A549 (cell line): ENCODE measurements at regions not wholly inside any gene's neighbourhood (a gene's known extent, or its start where the extent isn't known, plus 50 kb on each side); places are given as distances from the start of the nearest gene placed in this dataset.

ENCODE experiments used
- ATAC-seq, 2 experiments: fragments of 200-7000 bp in 1 of 2; fragments of >200 bp in 1 of 2; cut with Nextera tagmentation in 1 of 2; cut with Tn5 transposase in 1 of 2; 3 replicates each; pipeline versions ENCODE4 v1.8.0 to v1.9.1; 2018 to 2020; ENCODE audit warnings: mild to moderate bottlenecking in 1 of 2, moderate library complexity in 1 of 2
- CTCF ChIA-PET: fragments of 300-600 bp; sonication (Branson Sonifier 250); formaldehyde crosslinking; extraction: SDS; loops from one replicate; lab custom pipeline; 2021; ENCODE audit warnings: antibody characterized with exemption, inconsistent platforms; lab: Yijun Ruan, JAX
- POLR2A ChIA-PET: fragments of 350-600 bp; formaldehyde crosslinking; extraction: SDS; loops from one replicate; lab custom pipeline; 2021; ENCODE audit warnings: antibody characterized with exemption, inconsistent platforms; lab: Yijun Ruan, JAX
- DNase-seq, 2 experiments: peaks; one replicate each; pipeline versions ENCODE4 v3.0.0 to v3.0.0-alpha.2; 2011 to 2016; ENCODE audit warnings: low read depth in 1 of 2, low spot score in 1 of 2
- FAIRE-seq: peaks from 2 replicates; lab custom pipeline; 2011; peaks lifted over from hg19 to GRCh38; lab: Jason Lieb, UNC
- H3K27ac ChIP-seq, 2 experiments: fragments of >200 bp; sonication (Bioruptor Twin); formaldehyde crosslinking; 3 replicates each; pipeline ENCODE4 v1.5.1; 2016 to 2017
- H3K4me1 ChIP-seq: fragments of >200 bp; sonication (Bioruptor Twin); formaldehyde crosslinking; 3 replicates; pipeline ENCODE4 v1.6.1; 2016
- H3K4me2 ChIP-seq: fragments of >200 bp; sonication (Bioruptor Twin); formaldehyde crosslinking; 3 replicates; pipeline ENCODE4 v1.6.1; 2016
- H3K4me3 ChIP-seq: fragments of >200 bp; sonication (Bioruptor Twin); formaldehyde crosslinking; 3 replicates; pipeline ENCODE4 v1.5.1; 2016
- H3K9me3 ChIP-seq: fragments of >200 bp; sonication (Bioruptor Twin); formaldehyde crosslinking; 3 replicates; pipeline ENCODE4 v1.6.1; 2016
- BHLHE40 ChIP-seq: IDR thresholded peaks from 2 replicates; pipeline ENCODE4 v1.6.1; 2012; ENCODE audit warnings: low read depth, low read length, inconsistent platforms
- CBX8 ChIP-seq: fragments of 200-600 bp; sonication (generic); IDR thresholded peaks from 2 replicates; pipeline ENCODE4 v1.6.1; 2016
- CHD4 ChIP-seq: fragments of 200-600 bp; sonication (generic); IDR thresholded peaks from 2 replicates; pipeline ENCODE4 v1.6.1; 2016; ENCODE audit warnings: antibody characterized with exemption, mild to moderate bottlenecking, borderline replicate concordance
- CTCF ChIP-seq: fragments of >200 bp; sonication (Bioruptor Twin); formaldehyde crosslinking; IDR thresholded peaks from 3 replicates; pipeline ENCODE4 v1.5.1; 2016
- E2F6 ChIP-seq: IDR thresholded peaks from 2 replicates; pipeline ENCODE4 v1.6.1; 2012; ENCODE audit warnings: low read depth, borderline replicate concordance
- EHF ChIP-seq: fragments of 250-450 bp; sonication (Bioruptor Pico); IDR thresholded peaks from 2 replicates; pipeline ENCODE4 v1.5.0; 2020; ENCODE audit warnings: mild to moderate bottlenecking
- EHMT2 ChIP-seq: fragments of 200-600 bp; sonication (generic); IDR thresholded peaks from 2 replicates; pipeline ENCODE4 v1.6.1; 2016; ENCODE audit warnings: antibody characterized with exemption, low read depth, mild to moderate bottlenecking, moderate library complexity
- ELK1 ChIP-seq: fragments of 150-350 bp; IDR thresholded peaks from 2 replicates; pipeline ENCODE4 v1.6.1; 2014; ENCODE audit warnings: low read depth, mild to moderate bottlenecking, low read length
- EP300 ChIP-seq, 2 experiments: fragments of >200 bp; sonication (Bioruptor Twin); formaldehyde crosslinking; IDR thresholded peaks; 2 replicates in 1 of 2; 3 replicates in 1 of 2; pipeline ENCODE4 v1.6.1; 2016 to 2017
- FOSB ChIP-seq: fragments of 250-450 bp; sonication (Bioruptor Pico); IDR thresholded peaks from 2 replicates; pipeline ENCODE4 v1.5.0; 2020; ENCODE audit warnings: mild to moderate bottlenecking, moderate library complexity
- HEYL ChIP-seq: fragments of 250-450 bp; sonication (Bioruptor Pico); IDR thresholded peaks from 2 replicates; pipeline ENCODE4 v1.8.0; 2021; ENCODE audit warnings: mild to moderate bottlenecking, moderate library complexity
- HOXB13 ChIP-seq: fragments of 250-450 bp; sonication (Bioruptor Pico); IDR thresholded peaks from 2 replicates; pipeline ENCODE4 v1.5.0; 2020; ENCODE audit warnings: low read depth, mild to moderate bottlenecking, moderate library complexity
- JUNB ChIP-seq: fragments of >200 bp; sonication (Bioruptor Twin); formaldehyde crosslinking; IDR thresholded peaks from 2 replicates; pipeline ENCODE4 v1.6.1; 2016
- KDM1A ChIP-seq: fragments of 200-600 bp; sonication (generic); IDR thresholded peaks from 2 replicates; pipeline ENCODE4 v1.6.1; 2016; ENCODE audit warnings: low read depth, mild to moderate bottlenecking
- MAZ ChIP-seq: fragments of 150-350 bp; IDR thresholded peaks from 2 replicates; pipeline ENCODE4 v1.6.1; 2014; ENCODE audit warnings: antibody characterized with exemption, low read depth, low read length, borderline replicate concordance
- MYC ChIP-seq: IDR thresholded peaks from 2 replicates; pipeline ENCODE4 v1.6.1; 2012; ENCODE audit warnings: mild to moderate bottlenecking, inconsistent platforms, low read length, improper control_type of control experiment, borderline replicate concordance
- NPAS2 ChIP-seq: fragments of 250-450 bp; sonication (Bioruptor Pico); IDR thresholded peaks from 2 replicates; pipeline ENCODE4 v1.8.0; 2022; ENCODE audit warnings: mild to moderate bottlenecking, moderate library complexity, borderline replicate concordance
- PHF8 ChIP-seq: fragments of 200-600 bp; sonication (generic); IDR thresholded peaks from 2 replicates; pipeline ENCODE4 v1.6.1; 2016; ENCODE audit warnings: low read depth, mild to moderate bottlenecking, antibody characterized with exemption, moderate library complexity, borderline replicate concordance
- POLR2A ChIP-seq: IDR thresholded peaks from 2 replicates; pipeline ENCODE4 v1.6.1; 2012; ENCODE audit warnings: mild to moderate bottlenecking, low read length
- POLR2AphosphoS2 ChIP-seq: conservative IDR thresholded peaks from 2 replicates; pipeline ENCODE4 v1.6.1; 2012; ENCODE audit warnings: low read length, improper control_type of control experiment, inconsistent platforms
- RARB ChIP-seq: fragments of 250-450 bp; sonication (Bioruptor Pico); IDR thresholded peaks from 2 replicates; pipeline ENCODE4 v1.8.0; 2021; ENCODE audit warnings: mild to moderate bottlenecking, moderate library complexity
- REST ChIP-seq: fragments of 200-600 bp; sonication (generic); IDR thresholded peaks from 2 replicates; pipeline ENCODE4 v1.6.1; 2016; ENCODE audit warnings: antibody characterized with exemption, mild to moderate bottlenecking, moderate library complexity
- RNF2 ChIP-seq: fragments of 200-600 bp; sonication (generic); IDR thresholded peaks from 2 replicates; pipeline ENCODE4 v1.6.1; 2016; ENCODE audit warnings: low read depth, mild to moderate bottlenecking, antibody characterized with exemption, moderate library complexity, borderline replicate concordance
- TP53 ChIP-seq: fragments of 250-450 bp; sonication (Bioruptor Pico); IDR thresholded peaks from 2 replicates; pipeline ENCODE4 v1.5.0; 2021; ENCODE audit warnings: mild to moderate bottlenecking, moderate library complexity
- ZSCAN20 ChIP-seq: fragments of 250-450 bp; sonication (Bioruptor Pico); IDR thresholded peaks from 2 replicates; pipeline ENCODE4 v1.8.0; 2022; ENCODE audit warnings: mild to moderate bottlenecking, moderate library complexity
- WGBS: methylation state at CpG from one replicate; pipeline ENCODE4 v1.1.6; 2017; ENCODE audit errors: missing lambda C conversion rate; 5-methylcytosine and 5-hydroxymethylcytosine counted together
- TF ChIP-seq, protein P1 (sequence below): fragments of 250-450 bp; sonication (Bioruptor Pico); IDR thresholded peaks from 2 replicates; pipeline ENCODE4 v1.5.0; 2020; ENCODE audit warnings: low read depth, mild to moderate bottlenecking, moderate library complexity
- TF ChIP-seq, protein P2 (sequence below): IDR thresholded peaks from 2 replicates; pipeline ENCODE4 v1.6.1; 2012
- TF ChIP-seq, protein P3 (sequence below): fragments of >200 bp; sonication (Bioruptor Twin); formaldehyde crosslinking; IDR thresholded peaks from 3 replicates; pipeline ENCODE4 v1.6.1; 2016

GRCh38 chr4:114265342-114265741 lies 285.9 kb upstream of the ARSJ start:
- Histone ChIP-seq H3K27ac (no peak overlapping the region), H3K9me3 (no peaks in the 10 kb centered on the region), H3K4me2 (peak overlapping the region; percentile 32; the same call in 2 of the 3 replicates), H3K4me1 (peaks cover 20% of the 10 kb centered on the region; the same call in 2 of the 3 replicates), H3K4me3 (no peak overlapping the region)
- 57% methylated on average over 3 of the region's 3 CpGs for WGBS
- ChIA-PET CTCF (no interaction called here), POLR2A (no interaction called here)
- DNase-seq, result no peak
- FAIRE-seq, result no peak
- TF ChIP-seq, protein P1, sequence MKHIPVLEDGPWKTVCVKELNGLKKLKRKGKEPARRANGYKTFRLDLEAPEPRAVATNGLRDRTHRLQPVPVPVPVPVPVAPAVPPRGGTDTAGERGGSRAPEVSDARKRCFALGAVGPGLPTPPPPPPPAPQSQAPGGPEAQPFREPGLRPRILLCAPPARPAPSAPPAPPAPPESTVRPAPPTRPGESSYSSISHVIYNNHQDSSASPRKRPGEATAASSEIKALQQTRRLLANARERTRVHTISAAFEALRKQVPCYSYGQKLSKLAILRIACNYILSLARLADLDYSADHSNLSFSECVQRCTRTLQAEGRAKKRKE (CRISPR knock-in tag), result no peak
- TF ChIP-seq TP53 (CRISPR knock-in tag), result no peak
- no peak for TF ChIP-seq ELK1
- TF ChIP-seq EHMT2, result no peak
- TF ChIP-seq E2F6, result no peak
- TF ChIP-seq EHF (CRISPR knock-in tag), result no peak
- TF ChIP-seq JUNB, result no peak
- TF ChIP-seq FOSB, result no peak
- TF ChIP-seq RARB (CRISPR knock-in tag), result no peak
- TF ChIP-seq NPAS2 (CRISPR knock-in tag), result no peak
- no peak for TF ChIP-seq HOXB13 (CRISPR knock-in tag)
- no peak for TF ChIP-seq EP300 (IDR thresholded peaks at IDR 0.05)
- TF ChIP-seq RNF2, result no peak
- no peak for TF ChIP-seq POLR2AphosphoS2
- TF ChIP-seq ZSCAN20 (CRISPR knock-in tag), result no peak
- TF ChIP-seq CBX8, result no peak
- TF ChIP-seq, protein P2, sequence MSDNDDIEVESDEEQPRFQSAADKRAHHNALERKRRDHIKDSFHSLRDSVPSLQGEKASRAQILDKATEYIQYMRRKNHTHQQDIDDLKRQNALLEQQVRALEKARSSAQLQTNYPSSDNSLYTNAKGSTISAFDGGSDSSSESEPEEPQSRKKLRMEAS, result no peak
- TF ChIP-seq REST, result no peak
- TF ChIP-seq PHF8, result no peak
- TF ChIP-seq BHLHE40, result no peak
- ATAC-seq, result no peak

DNA sequence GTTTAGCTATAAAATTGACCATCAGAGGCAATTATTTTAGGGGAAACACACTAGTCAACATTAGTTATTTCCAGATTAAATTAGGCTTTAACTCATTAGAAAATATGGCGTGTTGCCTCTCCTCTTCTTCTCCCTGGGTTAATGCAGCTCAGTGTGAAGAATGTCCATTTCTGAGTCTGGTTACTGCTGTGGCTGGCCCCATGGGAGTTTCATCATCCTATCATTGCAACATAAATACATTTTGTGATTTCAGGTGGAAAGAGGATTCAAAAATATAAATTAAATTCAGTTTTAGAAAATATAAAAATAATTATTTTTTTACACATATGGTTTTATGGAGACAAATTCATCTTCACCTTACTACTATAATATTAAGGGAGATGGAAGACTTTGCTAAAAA lies 288.5 kb upstream of the ARSJ start:
- Histone ChIP-seq H3K4me1 (peaks cover 40% of the 10 kb centered on the region), H3K4me3 (no peak overlapping the region), H3K9me3 (no peaks in the 10 kb centered on the region), H3K4me2 (no peak overlapping the region), H3K27ac (no peak overlapping the region)
- DNase-seq (no peak), FAIRE-seq (no peak), ATAC-seq (no peak)
- CTCF ChIA-PET, result no interaction called here
- POLR2A ChIA-PET, result no interaction called here
- 100% methylated on average over 1 of the region's 1 CpG for WGBS
- TF ChIP-seq, protein P3, sequence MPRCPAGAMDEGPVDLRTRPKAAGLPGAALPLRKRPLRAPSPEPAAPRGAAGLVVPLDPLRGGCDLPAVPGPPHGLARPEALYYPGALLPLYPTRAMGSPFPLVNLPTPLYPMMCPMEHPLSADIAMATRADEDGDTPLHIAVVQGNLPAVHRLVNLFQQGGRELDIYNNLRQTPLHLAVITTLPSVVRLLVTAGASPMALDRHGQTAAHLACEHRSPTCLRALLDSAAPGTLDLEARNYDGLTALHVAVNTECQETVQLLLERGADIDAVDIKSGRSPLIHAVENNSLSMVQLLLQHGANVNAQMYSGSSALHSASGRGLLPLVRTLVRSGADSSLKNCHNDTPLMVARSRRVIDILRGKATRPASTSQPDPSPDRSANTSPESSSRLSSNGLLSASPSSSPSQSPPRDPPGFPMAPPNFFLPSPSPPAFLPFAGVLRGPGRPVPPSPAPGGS, result no peak
- TF ChIP-seq MAZ (no peak), E2F6 (no peak), CHD4 (no peak), POLR2A (no peak), KDM1A (no peak), EHMT2 (no peak), MYC (no peak), HEYL (CRISPR knock-in tag) (no peak), CTCF (no peak)
- TF ChIP-seq, protein P1 (CRISPR knock-in tag), result no peak
